Endothelial cell of umbilical vein (primary cell): ENCODE measurements at regions not wholly inside any gene's neighbourhood (a gene's known extent, or its start where the extent isn't known, plus 50 kb on each side); places are given as distances from the start of the nearest gene placed in this dataset.

Experiments
- BruUV-seq: library from RNA; stranded (reverse); fragments of 400-500 nt; replicated peaks from 2 replicates; lab custom pipeline; 2021; lab: Mats Ljungman, UMichigan
- CTCF ChIA-PET: fragments of 300-600, 350-600 bp; sonication (Branson Sonifier 250); formaldehyde crosslinking; loops from one replicate; lab custom pipeline; 2021; ENCODE audit warnings: antibody characterized with exemption, inconsistent platforms; lab: Charles Lee
- POLR2A ChIA-PET: fragments of 300-600, 350-600 bp; sonication (Branson Sonifier 250); formaldehyde crosslinking; loops from one replicate; lab custom pipeline; 2021; ENCODE audit warnings: antibody characterized with exemption, inconsistent platforms; lab: Charles Lee
- DNase-seq: peaks from one replicate; pipeline ENCODE4 v3.0.0-alpha.2; 2011; ENCODE audit warnings: low read depth, low spot score
- FAIRE-seq: peaks from 2 replicates; lab custom pipeline; 2011; peaks lifted over from hg19 to GRCh38; lab: Jason Lieb, UNC
- H2AFZ ChIP-seq: 2 replicates; pipeline ENCODE4 v1.6.0; 2012; ENCODE audit warnings: low read depth, low read length, control low read depth, inconsistent platforms
- H3K27ac ChIP-seq: 2 replicates; pipeline ENCODE4 v1.5.1; 2011; ENCODE audit warnings: low read depth, mild to moderate bottlenecking, control low read depth, low read length, moderate library complexity; ENCODE audit not compliant: insufficient read depth
- H3K27me3 ChIP-seq, 2 experiments: 2 replicates each; pipeline versions ENCODE4 v1.6.0 to v1.6.1; 2011; ENCODE audit warnings: low read length in 2 of 2, mixed read lengths in 1 of 2; ENCODE audit not compliant: control insufficient read depth in 2 of 2, insufficient read depth in 2 of 2
- H3K36me3 ChIP-seq, 2 experiments: 2 replicates in 1 of 2; 3 replicates in 1 of 2; pipeline ENCODE4 v1.5.1; 2011; ENCODE audit warnings: low read length in 2 of 2, mild to moderate bottlenecking in 1 of 2, moderate library complexity in 1 of 2; ENCODE audit not compliant: control insufficient read depth in 2 of 2, insufficient read depth in 2 of 2; ENCODE audit errors: extremely low read depth in 1 of 2
- H3K4me1 ChIP-seq: 3 replicates; pipeline ENCODE4 v1.5.1; 2011; ENCODE audit warnings: mild to moderate bottlenecking, low read length; ENCODE audit not compliant: control insufficient read depth, insufficient read depth; ENCODE audit errors: extremely low read depth
- H3K4me2 ChIP-seq: 2 replicates; pipeline ENCODE4 v1.6.1; 2011; ENCODE audit warnings: low read length, control low read depth, mixed read lengths; ENCODE audit not compliant: insufficient read depth
- H3K4me3 ChIP-seq, 3 experiments: fragments of 200-600 bp in 1 of 3; sonication (generic), shearing (Covaris generic) in 1 of 3; replicated peaks in 1 of 3; 2 replicates each; pipeline ENCODE4 v1.5.1; 2011 to 2016; ENCODE audit warnings: control low read depth in 3 of 3, low read length in 3 of 3, mild to moderate bottlenecking in 2 of 3, inconsistent platforms in 1 of 3, low read depth in 1 of 3, moderate library complexity in 1 of 3; ENCODE audit not compliant: insufficient read depth in 1 of 3
- H3K79me2 ChIP-seq: 2 replicates; pipeline ENCODE4 v1.6.0; 2012; ENCODE audit warnings: low read length, inconsistent platforms; ENCODE audit not compliant: control insufficient read depth, insufficient read depth
- H3K9ac ChIP-seq: replicated peaks from 2 replicates; pipeline ENCODE3; 2011; ENCODE audit warnings: low read length, control low read depth; ENCODE audit not compliant: insufficient read depth; ENCODE audit errors: extremely low read depth
- H3K9me1 ChIP-seq: replicated peaks from 3 replicates; pipeline ENCODE4 v1.6.0; 2011; ENCODE audit warnings: mild to moderate bottlenecking, low read length; ENCODE audit not compliant: control insufficient read depth, insufficient read depth; ENCODE audit errors: extremely low read depth
- H3K9me3 ChIP-seq: replicated peaks from 2 replicates; pipeline ENCODE4 v1.5.1; 2012; ENCODE audit warnings: low read length, inconsistent platforms; ENCODE audit not compliant: control insufficient read depth, insufficient read depth
- H4K20me1 ChIP-seq: replicated peaks from 2 replicates; pipeline ENCODE3; 2011; ENCODE audit warnings: mild to moderate bottlenecking, low read length; ENCODE audit not compliant: control insufficient read depth, insufficient read depth; ENCODE audit errors: extremely low read depth
- FOS ChIP-seq: IDR thresholded peaks from 2 replicates; pipeline ENCODE4 v1.6.1; 2011; ENCODE audit warnings: mild to moderate bottlenecking, low read length, moderate library complexity, borderline replicate concordance; ENCODE audit not compliant: insufficient read depth
- GATA2 ChIP-seq: IDR thresholded peaks from 2 replicates; pipeline ENCODE4 v1.7.0; 2011; ENCODE audit warnings: low read depth, mild to moderate bottlenecking, moderate library complexity, mixed read lengths, low read length; ENCODE audit not compliant: insufficient read length, insufficient read depth
- JUN ChIP-seq: IDR thresholded peaks from 2 replicates; pipeline ENCODE4 v1.6.1; 2011; ENCODE audit warnings: borderline replicate concordance, low read depth; ENCODE audit not compliant: insufficient read length, insufficient read depth
- POLR2A ChIP-seq: IDR thresholded peaks from 2 replicates; pipeline ENCODE4 v1.6.1; 2012; ENCODE audit warnings: low read depth, mild to moderate bottlenecking, control low read depth, low read length
- dilution Hi-C: fragments of 300-500 bp; cut with MboI; formaldehyde crosslinking; loops from one replicate; pipeline ENCODE4 v1.15.0; 2019; ENCODE audit warnings: low sequenced_read_pairs; ENCODE audit not compliant: extremely low pct_ligation_motif_present
- intact Hi-C: fragments of 100-400 bp; cut with micrococcal nuclease; formaldehyde crosslinking; loops from one replicate; pipeline ENCODE4 v1.10.0; 2022

DNA sequence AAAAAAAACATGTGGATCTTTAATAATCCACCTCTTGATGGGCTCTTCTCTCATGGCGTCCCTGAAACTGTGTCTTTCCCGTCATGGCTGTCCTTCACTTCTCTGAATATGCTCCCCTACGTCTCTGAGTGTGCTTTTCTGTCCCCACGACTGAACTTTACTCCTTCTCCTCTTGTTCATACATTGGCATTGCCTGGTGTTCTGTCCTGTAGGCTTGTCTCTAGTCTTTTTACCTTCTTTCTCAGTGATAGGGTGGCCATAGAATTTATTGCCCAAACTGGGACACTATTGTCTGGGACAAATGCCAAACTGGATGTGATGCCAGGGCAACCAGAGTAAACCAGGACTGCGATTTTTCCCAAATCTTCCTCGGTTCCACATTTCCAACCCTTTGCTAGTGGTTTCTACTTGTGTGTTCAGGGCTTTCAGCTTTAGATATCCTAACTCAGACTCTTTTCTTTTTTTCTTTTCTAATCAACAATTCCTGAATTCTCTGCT is 202.2 kb downstream of the ATP23 start:
- intact Hi-C loops, result no loop called here
- ChIA-PET POLR2A (no interaction called here), CTCF (no interaction called here)
- Histone ChIP-seq H3K9ac (no peak overlapping the region), H3K36me3 (no peaks in the 10 kb centered on the region), H3K4me3 (no peak overlapping the region), H3K9me1 (no peaks in the 10 kb centered on the region), H3K4me2 (no peak overlapping the region), H3K79me2 (no peaks in the 10 kb centered on the region), H4K20me1 (no peaks in the 10 kb centered on the region), H3K27ac (no peak overlapping the region), H2AFZ (no peak overlapping the region), H3K9me3 (no peaks in the 10 kb centered on the region), H3K4me1 (peaks cover 2% of the 10 kb centered on the region), H3K27me3 (peaks cover 0 to 2% of the 10 kb centered on the region in 2 experiments)
- peak; percentile 29 for DNase-seq
- TF ChIP-seq POLR2A, result no peak
- dilution Hi-C loops, result no loop called here
- BruUV-seq, result no TSS peak
- no peak for FAIRE-seq

DNA sequence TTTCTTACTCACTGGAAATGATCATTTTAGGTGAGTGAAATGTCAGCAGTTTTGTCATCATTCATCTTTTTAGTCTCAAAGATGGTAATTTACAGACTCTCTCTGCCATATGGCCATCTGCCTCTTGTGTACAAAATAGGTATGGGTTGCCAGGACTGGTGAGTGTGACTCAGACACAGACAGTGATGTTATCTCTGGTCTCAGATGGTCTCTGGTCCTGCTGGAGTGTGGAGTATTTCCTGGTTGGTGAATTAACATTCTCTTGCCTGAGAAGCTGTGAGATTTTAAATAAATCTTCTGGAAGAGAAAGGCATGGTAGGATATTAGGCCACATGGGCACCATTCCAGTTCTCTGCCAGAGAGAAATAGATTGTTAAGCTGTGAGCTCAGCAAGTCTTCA is 207.0 kb downstream of the ATP23 start:
- H3K27ac ChIP-seq, result peak overlapping the region; percentile 30
- no peak overlapping the region for H2AFZ ChIP-seq
- H3K36me3 ChIP-seq, result no peaks in the 10 kb centered on the region
- H3K4me2 ChIP-seq, result no peak overlapping the region
- BruUV-seq, result no TSS peak
- DNase-seq (peak; percentile 94), FAIRE-seq (peak; percentile 50)
- ChIA-PET CTCF (interaction anchor here (0.6 to 0.9 kb wide), 2 partner anchors 28 to 43 kb away, joined by 3 read pairs; no protein-coding TSS in a partner anchor), POLR2A (interaction anchor here (0.9 kb wide), 1 partner anchor 16 kb away, joined by 4 read pairs; no protein-coding TSS in a partner anchor)
- no peak overlapping the region for H3K9ac ChIP-seq
- peaks cover 5% of the 10 kb centered on the region for H3K4me1 ChIP-seq
- H3K4me3 ChIP-seq, result no peak overlapping the region
- H3K79me2 ChIP-seq, result no peaks in the 10 kb centered on the region
- no peaks in the 10 kb centered on the region for H4K20me1 ChIP-seq
- dilution Hi-C loops, result no loop called here
- intact Hi-C loops, result loop anchor here (1.0 kb wide), 1 partner anchor 55 kb away; no protein-coding TSS in a partner anchor
- no peaks in the 10 kb centered on the region for H3K9me1 ChIP-seq
- no peak for TF ChIP-seq FOS
- peak; percentile 81 for TF ChIP-seq JUN
- peak; percentile 63 for TF ChIP-seq GATA2
- peaks cover 0 to 1% of the 10 kb centered on the region in 2 experiments for H3K27me3 ChIP-seq
- no peaks in the 10 kb centered on the region for H3K9me3 ChIP-seq
